Effector CD4-positive, alpha-beta T cell (primary cell): ENCODE measurements at regions not wholly inside any gene's neighbourhood (a gene's known extent, or its start where the extent isn't known, plus 50 kb on each side); places are given as distances from the start of the nearest gene placed in this dataset.
"Not testable (repeated sequence)": the region's sequence is repeated elsewhere in the genome, so short reads cannot be mapped to it uniquely, and the experiment has no call there.

Source experiments
- DNase-seq: peaks from one replicate; pipeline ENCODE4 v3.0.0-alpha.2; 2020

GRCh38 chr6:11486959-11487358 is 50.6 kb upstream of the TMEM170B start:
- DNase-seq: no peak

GRCh38 chr6:11486486-11486885 is 51.1 kb upstream of the TMEM170B start:
- DNase-seq: no peak

GRCh38 chr6:11486051-11486450 is 51.5 kb upstream of the TMEM170B start:
- no peak for DNase-seq

- DNase-seq: no peak
Measured at GRCh38 chr6:11485271-11485670, 52.3 kb upstream of the TMEM170B start.

GRCh38 chr6:11484441-11484840 is 53.1 kb upstream of the TMEM170B start:
- no peak for DNase-seq

GRCh38 chr6:11482616-11483015 is 54.9 kb upstream of the TMEM170B start:
- DNase-seq: no peak

GRCh38 chr6:11480541-11480940 is 57.0 kb upstream of the TMEM170B start:
- DNase-seq: no peak

GRCh38 chr6:11479296-11479695 is 58.3 kb upstream of the TMEM170B start:
- no peak for DNase-seq

- DNase-seq: no peak
Measured at GRCh38 chr6:11478586-11478985, 59.0 kb upstream of the TMEM170B start.

GRCh38 chr6:11475016-11475415 is 62.5 kb upstream of the TMEM170B start:
- DNase-seq: no peak

- no peak for DNase-seq
Measured at GRCh38 chr6:11473008-11473740, 64.4 kb upstream of the TMEM170B start.

GRCh38 chr6:11471261-11471660 is 66.3 kb upstream of the TMEM170B start:
- no peak for DNase-seq

- no peak for DNase-seq
Measured at GRCh38 chr6:11469684-11470083, 67.9 kb upstream of the TMEM170B start.

- DNase-seq: not testable (repeated sequence)
Measured at GRCh38 chr6:11468271-11468670, 69.3 kb upstream of the TMEM170B start.

- no peak for DNase-seq
Measured at GRCh38 chr6:11467364-11467763, 70.2 kb upstream of the TMEM170B start.

- no peak for DNase-seq
Measured at GRCh38 chr6:11463398-11463780, 74.2 kb upstream of the TMEM170B start.

GRCh38 chr6:11462742-11463397 is 74.7 kb upstream of the TMEM170B start:
- no peak for DNase-seq

- no peak for DNase-seq
Measured at GRCh38 chr6:11460837-11461661, 76.5 kb upstream of the TMEM170B start.

- DNase-seq: no peak
Measured at GRCh38 chr6:11460001-11460668, 77.4 kb upstream of the TMEM170B start.

GRCh38 chr6:11459079-11459610 is 78.4 kb upstream of the TMEM170B start:
- no peak for DNase-seq

- DNase-seq: no peak
Measured at GRCh38 chr6:11458509-11458908, 79.0 kb upstream of the TMEM170B start.

- DNase-seq: not testable (repeated sequence)
Measured at GRCh38 chr6:11457422-11457821, 80.1 kb upstream of the TMEM170B start.

- not testable (repeated sequence) for DNase-seq
Measured at GRCh38 chr6:11452106-11452505, 85.4 kb upstream of the TMEM170B start.
